ENCODE measurements at regions not wholly inside any gene's neighbourhood (a gene's known extent, or its start where the extent isn't known, plus 50 kb on each side); places are given as distances from the start of the nearest gene placed in this dataset.
"Not testable (repeated sequence)": the region's sequence is repeated elsewhere in the genome, so short reads cannot be mapped to it uniquely, and the experiment has no call there.

DNA sequence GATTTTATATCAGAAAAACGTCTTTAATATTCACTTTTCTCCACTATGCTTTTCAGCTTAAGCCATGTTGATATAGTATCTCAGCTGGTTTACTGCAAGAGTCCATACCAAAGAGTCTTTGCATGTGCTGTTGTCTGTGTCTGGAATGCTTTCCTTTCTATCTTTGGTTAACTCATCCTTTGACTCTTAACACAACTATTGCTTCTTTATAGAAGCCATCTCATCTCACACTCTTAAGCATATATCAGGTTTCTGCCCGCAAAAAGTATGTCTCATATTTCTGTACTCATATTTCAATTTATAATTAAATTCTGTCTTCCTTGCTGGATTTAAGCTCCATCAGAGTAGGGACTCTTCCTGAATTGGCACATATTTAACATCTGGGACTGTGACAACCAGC lies 220.9 kb upstream of the KCNK2 start:
- DNase-seq = no peak

DNA sequence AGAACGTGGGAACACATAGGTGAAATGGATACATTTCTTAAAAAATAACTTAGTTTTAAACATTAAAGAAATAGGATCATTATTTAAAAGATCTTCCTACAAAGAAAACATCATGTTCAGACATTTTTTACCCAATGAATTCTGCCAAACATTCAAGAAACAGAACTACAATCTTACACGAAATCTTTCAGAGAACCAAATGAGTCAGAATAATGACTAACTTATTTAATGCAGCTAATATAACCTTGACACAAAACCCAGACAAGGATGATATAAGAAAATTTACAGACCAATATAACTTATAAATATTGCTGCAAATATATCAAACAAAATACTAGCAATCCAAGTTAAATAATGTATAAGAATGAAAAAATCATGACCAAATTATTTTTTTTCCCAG lies 220.1 kb upstream of the KCNK2 start:
- no peak for DNase-seq

DNA sequence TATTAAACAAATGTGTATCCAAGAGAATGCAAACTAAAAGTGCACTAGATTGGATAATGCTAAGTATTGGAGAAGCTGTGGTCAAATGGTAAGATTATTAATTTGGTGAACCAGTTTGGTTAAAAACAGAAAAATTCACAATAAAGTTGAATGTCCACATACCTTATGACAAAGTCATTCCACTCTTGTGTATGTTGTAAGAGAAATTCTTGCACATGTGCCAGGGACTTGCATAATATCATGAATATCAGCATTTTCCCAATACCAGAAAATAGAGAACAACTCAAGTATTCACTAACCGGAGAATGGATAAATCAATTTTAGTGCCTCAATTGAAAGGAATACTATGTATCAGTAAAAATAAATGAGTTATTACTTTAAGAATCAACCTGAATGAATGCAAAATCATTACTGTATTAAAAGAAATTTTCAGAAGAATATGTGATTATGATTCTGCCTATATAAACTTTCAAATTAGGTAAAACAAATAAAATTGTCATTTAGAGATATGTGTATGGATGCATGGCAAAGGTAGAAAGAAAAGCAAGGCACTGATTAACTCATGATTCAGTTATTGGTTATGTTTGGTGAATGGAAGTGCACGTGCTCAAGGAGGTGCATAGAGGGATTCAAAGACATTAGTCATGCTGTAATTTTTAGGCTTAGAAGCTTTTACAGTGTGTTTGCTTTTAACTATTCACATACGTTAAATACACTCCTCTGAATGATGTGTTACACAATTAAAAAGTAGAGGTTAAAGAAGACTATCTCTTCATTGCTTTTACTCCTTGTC lies 217.4 kb upstream of the KCNK2 start:
- no peak for DNase-seq

DNA sequence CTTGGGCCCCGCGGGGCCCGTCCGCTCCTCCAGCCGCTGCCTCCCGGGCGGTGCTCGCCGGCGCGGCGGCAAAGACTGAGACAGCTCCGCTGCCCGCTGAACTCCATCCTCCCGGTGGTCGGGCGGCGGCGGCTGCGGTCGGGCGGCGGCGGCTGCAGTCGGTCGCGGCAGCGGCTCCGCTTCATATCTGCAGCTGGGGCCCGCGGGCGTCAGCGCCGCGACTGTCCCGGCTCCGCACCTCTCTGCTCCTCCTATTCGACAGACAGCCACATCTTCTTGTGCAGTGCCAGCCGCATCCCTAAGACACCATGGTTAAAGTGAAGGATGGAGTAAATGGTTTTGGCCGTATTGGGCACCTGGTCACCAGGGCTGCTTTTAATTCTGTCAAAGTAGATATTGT lies 212.1 kb upstream of the KCNK2 start:
- DNase-seq = not testable (repeated sequence)

DNA sequence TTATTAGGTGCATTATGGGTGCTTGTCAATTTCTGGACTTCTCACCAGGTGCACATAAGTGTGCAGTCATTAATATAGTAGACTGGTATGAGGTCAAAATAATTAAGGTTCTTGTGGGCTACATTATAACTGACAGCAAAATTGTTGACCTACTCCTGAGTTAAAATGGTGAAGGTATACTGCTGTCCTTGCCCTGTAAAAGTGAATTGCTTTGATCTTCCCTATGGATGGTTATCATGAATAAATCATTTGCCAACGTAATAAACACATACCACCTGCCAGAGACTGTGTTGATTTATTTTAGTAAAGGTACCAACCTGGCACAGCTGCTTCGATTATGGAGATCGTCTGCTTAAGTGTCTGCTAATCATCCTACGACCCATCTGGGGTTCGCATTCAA lies 201.6 kb upstream of the KCNK2 start:
- no peak for DNase-seq

- DNase-seq = no peak
Measured at GRCh38 chr1:214882616-214883015, 199.9 kb upstream of the KCNK2 start.

DNA sequence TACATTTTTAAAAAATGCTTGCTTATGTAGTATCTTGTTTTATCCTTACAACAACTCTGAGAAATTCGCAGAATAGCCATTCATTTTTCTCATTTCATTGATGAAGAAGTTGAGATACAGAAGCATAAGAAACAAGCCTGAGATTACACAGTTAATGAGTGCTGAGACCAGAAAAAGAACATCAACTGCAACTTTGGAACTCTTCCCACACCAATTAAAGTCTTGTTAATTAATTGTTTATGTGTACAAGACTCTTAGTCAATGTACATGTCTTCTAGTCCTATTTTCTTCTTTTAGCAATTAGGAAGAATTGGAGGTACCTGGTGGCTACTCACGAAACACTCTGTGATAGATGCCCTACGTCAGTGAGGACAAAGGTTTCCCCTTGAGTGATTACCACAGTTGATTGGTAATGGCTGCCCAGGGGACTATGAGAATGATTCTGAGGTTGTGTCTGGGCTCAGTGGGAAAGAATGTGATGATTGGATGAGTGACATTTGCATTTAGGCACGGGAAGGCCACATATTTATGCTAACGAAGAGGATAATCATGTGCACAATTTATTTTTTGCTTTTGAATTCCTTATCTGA lies 187.4 kb upstream of the KCNK2 start:
- DNase-seq = no peak

DNA sequence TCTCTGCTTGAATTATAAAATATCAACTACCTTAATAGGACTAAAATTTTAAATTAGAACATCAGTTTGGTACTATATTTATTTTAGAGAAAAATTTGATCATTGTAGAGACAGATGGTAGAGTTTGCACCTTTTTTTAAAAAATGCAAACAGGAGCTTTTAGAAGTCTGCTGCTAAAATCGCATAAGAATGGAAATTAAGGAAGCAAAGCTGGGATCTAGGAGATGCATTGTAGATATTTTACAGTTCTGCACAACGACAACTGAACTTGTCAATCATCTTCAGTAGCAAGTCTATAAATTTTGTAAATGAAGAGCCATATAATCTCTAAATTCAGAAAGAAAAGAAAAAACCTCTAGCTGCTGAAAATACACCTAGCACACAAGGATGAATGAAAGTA lies 185.6 kb upstream of the KCNK2 start:
- DNase-seq = no peak

GRCh38 chr1:214897581-214897980 lies 185.0 kb upstream of the KCNK2 start:
- DNase-seq = no peak

DNA sequence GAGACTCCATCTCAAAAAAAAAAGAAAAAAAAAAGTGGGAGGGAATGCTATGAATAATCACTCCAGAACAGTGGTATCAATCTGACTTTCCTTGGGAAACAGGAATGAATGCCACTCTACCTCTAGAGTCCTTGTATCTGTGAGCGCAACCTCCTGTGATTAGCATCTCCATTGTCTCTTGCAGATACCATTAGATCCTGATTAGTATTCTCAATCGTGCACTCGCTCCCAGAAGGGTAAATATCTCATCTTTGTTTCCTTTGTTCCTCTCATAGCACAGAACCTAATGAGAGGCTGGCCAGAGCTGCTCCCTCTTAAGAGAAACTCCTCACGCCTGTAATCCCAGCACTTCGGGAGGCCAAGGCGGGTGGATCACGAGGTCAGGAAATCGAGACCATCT lies 184.4 kb upstream of the KCNK2 start:
- DNase-seq = no peak

DNA sequence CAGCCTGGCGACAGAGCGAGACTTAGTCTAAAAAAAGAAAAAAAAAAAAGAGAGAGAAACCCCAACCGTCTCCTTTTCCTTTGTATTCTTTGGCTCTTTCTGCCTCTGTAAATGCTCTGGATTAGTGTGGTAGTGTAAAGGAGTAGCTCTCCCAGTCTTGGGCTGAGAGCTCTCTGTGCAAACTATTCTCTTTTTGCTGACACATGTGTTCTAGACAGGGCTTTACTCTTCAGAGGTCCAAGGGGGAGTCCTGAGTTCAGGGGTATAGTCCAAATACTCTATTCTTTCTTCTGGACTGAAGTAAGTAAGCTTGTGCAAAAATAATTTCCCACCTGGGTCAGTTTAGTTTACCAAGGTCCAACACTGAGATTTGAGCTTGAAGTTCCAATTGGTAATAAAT lies 183.8 kb upstream of the KCNK2 start:
- DNase-seq = no peak

GRCh38 chr1:214899908-214900460 lies 182.6 kb upstream of the KCNK2 start:
- no peak for DNase-seq

- DNase-seq = no peak
Measured at GRCh38 chr1:214900590-214900989, 181.9 kb upstream of the KCNK2 start.

DNA sequence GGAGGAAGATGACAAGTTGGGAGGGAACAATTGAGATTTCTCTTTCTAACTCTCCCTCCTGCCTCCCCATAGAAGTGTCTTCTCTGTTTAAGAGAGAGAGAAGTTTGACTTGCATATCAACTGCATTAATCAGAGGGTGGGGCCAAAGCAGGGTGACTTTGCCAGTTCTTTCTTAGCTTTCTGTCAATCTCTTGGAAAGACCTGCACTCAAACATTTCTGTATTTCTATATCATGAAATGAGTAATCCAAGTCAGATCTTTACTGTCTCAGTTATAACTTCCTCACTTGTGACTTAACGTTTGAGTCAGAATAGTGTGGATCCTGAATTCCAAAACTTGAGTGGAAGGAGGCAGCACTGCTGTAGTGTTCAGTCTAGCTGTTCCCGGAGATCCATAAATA lies 180.8 kb upstream of the KCNK2 start:
- DNase-seq = no peak

DNA sequence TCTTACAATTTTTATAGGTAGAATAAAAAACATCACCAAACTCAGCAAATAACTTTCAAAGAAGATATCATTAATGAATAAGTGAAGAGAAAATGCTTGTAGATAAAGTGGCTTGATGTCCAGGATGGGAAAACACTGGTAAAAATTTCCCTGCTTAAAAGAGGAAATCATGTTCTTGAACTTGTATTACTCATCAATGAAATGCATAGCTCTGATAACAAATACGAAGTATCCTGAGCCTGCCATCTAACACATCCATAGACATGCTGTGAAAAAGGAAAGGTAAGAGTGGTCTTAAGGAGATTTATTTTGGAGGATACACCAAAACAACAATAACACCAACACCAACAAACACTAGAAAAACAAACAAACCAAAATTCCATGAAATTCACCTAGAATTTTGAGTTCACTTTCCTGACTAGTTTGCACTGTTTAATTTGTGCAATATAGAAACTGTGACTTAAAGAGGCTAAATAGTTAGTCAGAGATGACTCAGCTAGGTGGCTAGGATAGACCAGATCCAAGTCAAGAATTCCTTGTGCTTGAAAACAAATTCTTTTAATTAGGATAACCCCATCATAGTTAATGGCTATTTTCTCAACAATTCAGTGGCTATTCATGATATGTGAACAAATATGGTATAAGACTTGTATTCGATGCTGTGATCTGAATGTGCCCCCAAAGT lies 179.8 kb upstream of the KCNK2 start:
- no peak for DNase-seq

- no peak for DNase-seq
Measured at GRCh38 chr1:214912127-214912526, 170.4 kb upstream of the KCNK2 start.

- DNase-seq = no peak
Measured at GRCh38 chr1:214913966-214914365, 168.6 kb upstream of the KCNK2 start.

DNA sequence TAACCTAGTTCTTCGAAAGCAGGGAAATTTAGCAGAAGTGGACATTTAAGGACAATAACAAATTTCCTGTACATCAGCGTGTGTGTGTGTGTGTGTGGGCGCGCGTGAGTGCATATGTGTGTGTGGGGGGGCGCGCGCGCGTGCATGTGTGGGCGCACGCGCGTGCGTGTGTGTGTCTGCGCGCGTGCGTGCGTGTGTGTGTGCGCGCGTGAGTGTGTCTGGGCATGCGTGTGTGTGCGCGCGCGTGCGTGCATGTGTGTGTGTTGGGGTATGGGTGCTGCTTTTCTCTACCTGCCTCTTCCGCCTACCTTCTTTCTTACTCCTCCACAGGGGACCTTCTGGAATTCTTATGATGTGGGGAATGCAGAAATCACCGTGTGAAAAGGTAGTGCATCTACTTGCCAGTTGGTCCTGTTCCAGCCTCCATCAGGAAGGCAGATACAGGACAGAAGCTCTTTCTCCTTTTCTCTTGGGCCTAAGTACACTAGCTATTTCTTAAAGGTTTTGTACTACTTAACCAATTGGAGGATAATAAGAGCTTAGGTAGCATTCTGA lies 165.4 kb upstream of the KCNK2 start:
- no peak for DNase-seq

- no peak for DNase-seq
Measured at GRCh38 chr1:214918745-214919144, 163.8 kb upstream of the KCNK2 start.

DNA sequence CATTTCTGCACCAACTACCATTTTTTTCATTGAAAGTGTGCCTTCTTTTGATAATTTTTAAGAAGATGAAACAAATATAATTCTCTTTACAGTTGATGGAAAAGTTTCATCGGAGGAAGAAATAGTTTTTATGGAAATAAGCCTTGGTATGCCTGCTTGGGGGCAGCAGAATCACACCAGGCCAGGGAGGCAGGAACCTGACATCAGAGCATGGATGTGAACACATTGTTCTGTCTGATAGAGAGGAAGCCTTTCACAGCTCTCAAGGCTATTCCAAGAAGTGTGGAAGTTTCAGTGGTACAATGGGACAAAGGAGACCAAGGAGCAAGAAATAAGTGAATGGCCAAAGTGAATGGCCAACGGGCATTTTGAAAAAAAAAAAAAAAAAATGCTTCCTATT lies 162.2 kb upstream of the KCNK2 start:
- DNase-seq = no peak

DNA sequence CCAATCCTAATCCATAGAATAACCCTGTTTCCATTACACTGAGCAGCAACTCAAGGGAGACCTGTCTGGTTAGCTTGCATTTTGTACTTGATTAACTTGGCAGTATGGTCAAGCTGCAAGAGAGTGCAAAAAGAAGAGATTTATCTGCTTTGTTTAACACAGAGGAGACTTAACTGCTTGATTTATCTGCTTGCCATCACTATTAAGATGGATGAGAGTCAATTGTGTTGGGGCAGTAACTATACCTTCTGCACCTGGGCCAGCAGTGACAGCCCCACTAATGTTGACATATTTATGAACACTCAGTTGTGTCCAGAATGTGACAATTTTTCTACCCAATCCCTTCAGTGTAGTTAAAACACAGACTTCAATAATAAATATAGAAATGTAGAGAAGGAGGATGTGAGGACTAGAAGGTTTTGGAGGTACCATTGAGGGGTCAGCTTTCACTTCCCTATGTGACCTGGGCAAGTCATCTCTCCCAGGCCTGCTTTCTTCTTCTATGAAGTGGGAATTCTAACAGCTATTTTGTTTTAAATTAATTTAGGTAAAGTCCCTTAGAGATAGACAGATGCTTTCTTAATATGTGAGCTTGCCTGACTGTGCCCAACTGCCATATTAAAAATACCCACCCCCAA lies 159.1 kb upstream of the KCNK2 start:
- no peak for DNase-seq

DNA sequence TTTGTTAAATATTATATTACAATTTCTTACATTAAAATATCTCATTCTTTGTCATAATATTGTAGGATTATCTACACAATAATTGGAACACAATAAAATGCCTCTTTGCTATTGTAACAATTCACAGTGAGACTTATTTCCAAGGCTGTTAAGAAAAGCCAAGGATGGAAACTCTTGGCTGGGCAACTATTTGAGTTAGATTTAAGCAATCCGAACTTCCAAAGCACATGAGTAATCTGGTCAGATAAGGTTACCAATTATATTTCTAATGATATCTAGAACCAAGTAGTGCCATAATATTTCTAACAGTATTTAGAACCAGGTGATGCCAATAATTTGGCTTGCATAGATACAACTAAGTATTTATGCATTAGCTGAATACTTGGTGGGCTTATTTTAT lies 154.7 kb upstream of the KCNK2 start:
- DNase-seq = no peak
